ENCODE measurements at regions not wholly inside any gene's neighbourhood (a gene's known extent, or its start where the extent isn't known, plus 50 kb on each side); places are given as distances from the start of the nearest gene placed in this dataset.

GRCh38 chr2:42863751-42864150, 71.4 kb upstream of the HAAO start:
- DNase-seq, result no peak

- DNase-seq, result no peak
Measured at GRCh38 chr2:42863320-42863719, 70.9 kb upstream of the HAAO start.

- no peak for DNase-seq
Measured at GRCh38 chr2:42862669-42863185, 70.3 kb upstream of the HAAO start.

- DNase-seq, result no peak
Measured at GRCh38 chr2:42861321-42861720, 68.9 kb upstream of the HAAO start.

- DNase-seq, result no peak
Measured at GRCh38 chr2:42860319-42861094, 68.1 kb upstream of the HAAO start.

- DNase-seq, result no peak
Measured at GRCh38 chr2:42859791-42860190, 67.4 kb upstream of the HAAO start.

- no peak for DNase-seq
Measured at GRCh38 chr2:42859006-42859552, 66.7 kb upstream of the HAAO start.

GRCh38 chr2:42858140-42859005, 66.0 kb upstream of the HAAO start:
- DNase-seq, result no peak

- DNase-seq, result no peak
Measured at GRCh38 chr2:42856891-42857632, 64.7 kb upstream of the HAAO start.

- no peak for DNase-seq
Measured at GRCh38 chr2:42856106-42856860, 63.9 kb upstream of the HAAO start.

GRCh38 chr2:42855221-42855970, 63.0 kb upstream of the HAAO start:
- DNase-seq, result no peak

- no peak for DNase-seq
Measured at GRCh38 chr2:42854207-42854818, 61.9 kb upstream of the HAAO start.

GRCh38 chr2:42853549-42854206, 61.3 kb upstream of the HAAO start:
- DNase-seq, result no peak

GRCh38 chr2:42852798-42853197, 60.4 kb upstream of the HAAO start:
- DNase-seq, result no peak

GRCh38 chr2:42851740-42852250, 59.4 kb upstream of the HAAO start:
- DNase-seq, result no peak

- DNase-seq, result no peak
Measured at GRCh38 chr2:42851186-42851585, 58.8 kb upstream of the HAAO start.

GRCh38 chr2:42850016-42850805, 57.8 kb upstream of the HAAO start:
- no peak for DNase-seq

- no peak for DNase-seq
Measured at GRCh38 chr2:42849311-42849710, 56.9 kb upstream of the HAAO start.

GRCh38 chr2:42848726-42849290, 56.4 kb upstream of the HAAO start:
- DNase-seq, result no peak

Measured in amniotic stem cell (primary cell).